ENCODE measurements at regions not wholly inside any gene's neighbourhood (a gene's known extent, or its start where the extent isn't known, plus 50 kb on each side); places are given as distances from the start of the nearest gene placed in this dataset.

DNA sequence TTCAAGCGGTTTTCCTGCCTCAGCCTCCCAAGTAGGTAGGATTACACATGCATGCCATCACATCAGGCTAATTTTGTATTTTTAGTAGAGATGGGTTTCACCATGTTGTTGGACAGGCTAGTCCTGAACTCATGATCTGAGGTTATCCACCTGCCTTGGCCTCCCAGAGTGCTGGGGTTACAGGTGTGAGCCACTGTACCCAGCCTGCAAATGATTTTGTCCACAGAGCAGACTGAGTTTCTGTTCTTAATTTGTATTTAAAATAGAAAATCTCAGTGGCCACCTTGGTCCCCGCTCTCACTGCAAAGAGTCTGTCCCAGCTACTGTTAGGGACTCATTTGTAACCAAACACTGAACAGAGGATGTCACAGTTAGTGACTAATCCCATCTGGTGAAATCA lies 415.7 kb upstream of the RBFOX1 start:
- DNase-seq (ENCODE audit: low spot score): no peak
- TF ChIP-seq, protein P1, sequence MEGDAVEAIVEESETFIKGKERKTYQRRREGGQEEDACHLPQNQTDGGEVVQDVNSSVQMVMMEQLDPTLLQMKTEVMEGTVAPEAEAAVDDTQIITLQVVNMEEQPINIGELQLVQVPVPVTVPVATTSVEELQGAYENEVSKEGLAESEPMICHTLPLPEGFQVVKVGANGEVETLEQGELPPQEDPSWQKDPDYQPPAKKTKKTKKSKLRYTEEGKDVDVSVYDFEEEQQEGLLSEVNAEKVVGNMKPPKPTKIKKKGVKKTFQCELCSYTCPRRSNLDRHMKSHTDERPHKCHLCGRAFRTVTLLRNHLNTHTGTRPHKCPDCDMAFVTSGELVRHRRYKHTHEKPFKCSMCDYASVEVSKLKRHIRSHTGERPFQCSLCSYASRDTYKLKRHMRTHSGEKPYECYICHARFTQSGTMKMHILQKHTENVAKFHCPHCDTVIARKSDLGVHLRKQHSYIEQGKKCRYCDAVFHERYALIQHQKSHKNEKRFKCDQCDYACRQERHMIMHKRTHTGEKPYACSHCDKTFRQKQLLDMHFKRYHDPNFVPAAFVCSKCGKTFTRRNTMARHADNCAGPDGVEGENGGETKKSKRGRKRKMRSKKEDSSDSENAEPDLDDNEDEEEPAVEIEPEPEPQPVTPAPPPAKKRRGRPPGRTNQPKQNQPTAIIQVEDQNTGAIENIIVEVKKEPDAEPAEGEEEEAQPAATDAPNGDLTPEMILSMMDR (IDR thresholded peaks at IDR 0.05; ENCODE audit: extremely low read depth, missing control alignments): no peak

DNA sequence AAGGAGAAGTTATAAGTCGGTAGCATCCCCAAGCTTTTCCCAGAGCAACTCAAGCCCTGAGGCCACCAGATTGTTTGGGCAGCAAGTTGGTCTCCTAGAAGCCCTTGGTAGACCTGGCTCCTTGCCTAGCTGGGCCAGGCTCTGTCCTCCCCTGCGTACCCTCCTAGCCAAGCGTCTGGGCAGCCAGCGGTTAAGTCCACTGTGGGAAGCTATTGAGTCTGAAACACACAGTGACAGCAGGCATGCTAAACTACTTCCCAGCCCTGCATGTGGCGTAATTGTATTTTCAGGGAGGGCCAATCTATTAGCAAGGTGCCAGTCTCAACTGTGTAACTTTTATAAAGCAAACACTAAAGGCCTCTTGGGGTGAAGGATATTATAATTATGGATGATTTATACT lies 419.1 kb upstream of the RBFOX1 start:
- no peak for DNase-seq (ENCODE audit: low spot score)
- TF ChIP-seq, protein P1 (IDR thresholded peaks at IDR 0.05; ENCODE audit: extremely low read depth, missing control alignments): no peak

DNA sequence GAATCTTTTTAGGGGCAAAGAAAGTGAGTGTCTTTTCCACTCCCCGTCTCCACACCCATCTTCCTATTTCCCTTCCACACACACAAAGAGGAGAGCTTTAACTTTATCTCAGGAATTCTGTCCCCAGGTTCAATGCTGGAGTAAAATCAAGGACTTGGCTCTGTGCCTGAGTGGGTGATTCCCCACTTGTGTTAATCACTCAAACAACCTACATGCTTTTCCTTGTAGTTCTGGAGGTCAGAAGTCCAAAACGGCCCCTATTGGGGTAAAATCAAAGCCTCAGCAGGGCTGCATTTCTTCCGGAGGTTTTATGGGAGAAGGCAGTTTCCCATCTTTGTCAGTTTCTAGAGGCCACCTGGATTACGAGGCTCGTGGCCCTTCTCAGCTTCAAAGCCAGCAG lies 422.3 kb upstream of the RBFOX1 start:
- no peak for DNase-seq (ENCODE audit: low spot score)
- TF ChIP-seq, protein P1 (IDR thresholded peaks at IDR 0.05; ENCODE audit: extremely low read depth, missing control alignments): no peak

DNA sequence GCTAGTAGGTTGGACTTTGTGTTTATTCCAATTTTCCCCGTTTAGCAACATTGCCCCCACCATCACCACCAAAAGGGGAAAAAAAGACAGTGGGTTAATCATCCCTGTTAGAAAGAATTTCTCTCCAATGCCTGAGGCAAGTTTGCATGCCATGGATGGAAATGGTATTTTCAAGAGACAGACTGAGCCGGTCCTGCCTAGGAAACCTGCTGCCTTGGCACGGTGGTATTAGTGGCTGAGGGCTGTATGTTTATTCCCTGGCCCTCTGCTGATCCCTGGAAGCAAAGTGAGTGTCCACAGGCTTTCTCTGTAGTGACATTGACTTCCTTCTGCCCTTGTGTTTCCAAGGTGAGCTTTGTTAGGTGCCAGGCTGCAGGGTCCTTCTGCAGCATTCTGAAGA lies 427.0 kb upstream of the RBFOX1 start:
- no peak for DNase-seq (ENCODE audit: low spot score)
- TF ChIP-seq, protein P1 (IDR thresholded peaks at IDR 0.05; ENCODE audit: extremely low read depth, missing control alignments): no peak

DNA sequence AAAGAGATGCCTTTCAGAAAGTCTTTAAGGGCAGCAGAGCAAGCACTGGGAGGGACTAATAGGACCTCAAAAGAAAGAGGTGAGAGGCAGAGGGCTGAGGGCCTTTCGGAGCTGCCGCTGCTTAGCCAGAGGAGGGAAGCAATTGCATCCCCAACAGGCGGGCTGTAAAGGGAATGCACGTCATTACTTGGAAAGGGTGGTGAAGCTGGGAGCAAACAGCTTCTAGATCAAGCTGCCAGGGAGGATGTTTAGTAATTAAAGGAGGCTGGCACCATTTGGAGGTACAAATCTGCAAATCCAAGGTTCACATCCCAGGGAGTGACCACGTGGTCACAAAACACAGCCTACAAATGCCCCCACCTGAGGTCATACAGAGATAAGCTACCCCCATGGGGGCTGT lies 429.0 kb upstream of the RBFOX1 start:
- no peak for DNase-seq (ENCODE audit: low spot score)
- TF ChIP-seq, protein P1 (IDR thresholded peaks at IDR 0.05; ENCODE audit: extremely low read depth, missing control alignments): no peak

DNA sequence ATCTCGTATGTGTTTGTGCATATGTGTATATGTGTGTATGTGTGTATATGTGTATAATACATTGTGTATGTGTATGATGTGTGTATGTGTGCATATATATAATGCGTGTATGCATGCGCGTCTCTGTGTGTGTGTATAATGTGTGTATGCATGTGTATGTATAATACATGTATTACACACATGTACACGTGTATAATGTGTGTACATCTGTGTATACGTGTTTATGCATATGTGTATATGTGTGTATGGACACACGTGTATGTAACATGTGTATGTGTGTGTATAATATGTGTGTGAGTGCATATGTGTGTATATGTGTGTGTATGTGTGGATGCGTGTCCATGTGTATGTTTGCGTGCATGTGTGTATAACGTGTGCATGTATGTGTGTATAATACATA lies 433.7 kb upstream of the RBFOX1 start:
- DNase-seq (ENCODE audit: low spot score): no peak
- TF ChIP-seq, protein P1 (IDR thresholded peaks at IDR 0.05; ENCODE audit: extremely low read depth, missing control alignments): no peak

DNA sequence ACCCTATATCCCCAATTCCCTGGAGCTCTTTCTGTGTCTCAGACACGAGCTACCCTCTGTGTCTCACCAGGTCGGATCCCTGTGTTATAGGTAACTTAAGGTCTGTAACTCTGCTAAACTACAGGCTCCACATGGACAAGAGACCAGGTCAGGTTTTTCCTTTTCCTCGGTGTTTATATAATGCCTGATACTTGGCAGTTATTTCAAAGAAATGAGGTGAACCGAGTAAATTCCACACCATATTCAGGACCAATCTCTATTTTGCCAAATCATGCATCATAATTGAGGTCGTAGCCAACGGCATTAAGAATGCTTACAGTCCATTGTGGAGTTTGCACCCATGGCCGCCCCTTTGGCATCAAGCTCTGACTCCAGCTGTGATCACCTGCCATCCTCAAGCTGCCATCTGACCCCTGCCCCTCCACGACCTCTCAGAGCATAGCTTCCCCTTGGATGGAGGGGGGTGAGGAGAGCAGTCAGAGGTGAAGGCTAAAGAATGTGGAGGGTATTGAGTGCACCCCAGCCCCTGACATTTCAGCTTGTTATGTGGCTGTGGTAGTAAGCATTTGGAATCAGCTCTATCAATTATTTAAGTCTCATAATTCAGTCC lies 434.7 kb upstream of the RBFOX1 start:
- TF ChIP-seq, protein P1 (IDR thresholded peaks at IDR 0.05; ENCODE audit: extremely low read depth, missing control alignments): no peak
- no peak for DNase-seq (ENCODE audit: low spot score)

All from GM20000 (cell line).